ENCODE measurements at regions not wholly inside any gene's neighbourhood (a gene's known extent, or its start where the extent isn't known, plus 50 kb on each side); places are given as distances from the start of the nearest gene placed in this dataset.

- TF ChIP-seq CTCF (conservative IDR thresholded peaks at IDR 0.05; ENCODE audit: low read length) (no peak), EZH2phosphoT487 (IDR thresholded peaks at IDR 0.05; ENCODE audit: borderline replicate concordance) (no peak)
Measured at GRCh38 chr4:107269175-107269574, 233.1 kb upstream of the DKK2 start.

Data from Loucy (cell line).